ENCODE measurements at regions not wholly inside any gene's neighbourhood (a gene's known extent, or its start where the extent isn't known, plus 50 kb on each side); places are given as distances from the start of the nearest gene placed in this dataset.

DNA sequence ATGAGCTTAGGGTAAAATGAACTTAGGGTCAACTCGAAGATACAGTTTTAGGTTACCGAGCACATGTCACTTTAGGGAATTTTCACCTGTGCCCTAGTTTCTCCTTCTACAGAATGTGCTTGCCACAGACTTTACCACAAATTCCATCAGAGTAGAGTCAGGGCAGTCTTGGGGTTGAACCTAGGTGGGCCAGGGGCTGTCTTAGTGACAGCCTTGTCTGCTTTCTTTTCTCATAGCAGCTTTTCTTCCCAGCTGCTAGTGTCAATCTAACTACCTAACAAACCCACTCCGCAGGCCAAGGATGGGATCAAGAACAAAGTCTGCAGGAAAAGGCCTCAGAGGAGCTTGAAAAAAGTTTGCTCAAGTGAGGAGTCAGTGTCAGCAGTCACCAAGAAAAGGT is 458.1 kb upstream of the CDH18 start:
- no peak for DNase-seq (ENCODE audit: low read depth in 2 of 2)

DNA sequence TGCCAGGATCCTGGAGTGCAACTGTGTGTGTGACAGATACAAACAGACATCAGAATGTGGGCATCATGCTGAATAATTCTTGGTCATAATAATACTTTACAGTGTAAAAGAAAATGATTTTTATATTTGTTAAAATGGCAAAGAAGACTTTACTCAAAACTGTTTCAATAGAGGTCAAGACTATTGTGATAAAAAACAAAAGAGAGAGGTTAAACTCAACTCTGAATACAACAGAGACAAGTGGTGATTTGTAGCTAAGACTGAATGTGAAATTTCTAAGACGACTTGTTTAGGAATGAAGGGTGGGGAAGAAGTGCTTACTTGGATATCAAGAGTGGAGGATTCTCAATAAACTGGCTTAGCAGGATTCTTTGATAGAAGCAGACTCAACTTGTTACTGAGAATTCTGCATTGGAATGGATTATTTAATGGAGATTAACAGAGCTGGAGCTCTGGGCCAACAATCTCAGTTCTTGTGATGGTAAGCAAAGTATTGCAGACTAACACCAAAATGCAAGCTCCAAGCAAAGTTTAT is 457.4 kb upstream of the CDH18 start:
- DNase-seq (ENCODE audit: low read depth in 2 of 2) = no peak

DNA sequence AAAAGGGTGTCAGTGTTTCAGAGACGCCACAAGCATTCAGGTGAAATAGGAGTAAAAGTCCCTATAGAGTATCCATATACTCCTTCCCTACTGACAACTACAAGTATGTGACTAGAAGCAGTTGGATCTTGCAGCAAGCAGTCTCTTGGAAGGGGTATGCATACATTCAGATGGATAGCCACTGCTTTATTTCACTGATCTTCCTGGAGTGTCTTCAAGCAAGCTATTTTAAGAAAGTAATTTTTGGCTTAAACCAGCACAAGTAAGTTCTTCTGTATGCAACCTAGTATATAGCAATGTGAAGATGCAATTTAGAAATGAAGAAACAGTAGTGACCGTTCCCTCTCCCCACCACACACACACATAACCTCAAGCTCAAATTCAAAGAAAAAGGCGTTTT is 446.8 kb upstream of the CDH18 start:
- no peak for DNase-seq (ENCODE audit: low read depth in 2 of 2)

DNA sequence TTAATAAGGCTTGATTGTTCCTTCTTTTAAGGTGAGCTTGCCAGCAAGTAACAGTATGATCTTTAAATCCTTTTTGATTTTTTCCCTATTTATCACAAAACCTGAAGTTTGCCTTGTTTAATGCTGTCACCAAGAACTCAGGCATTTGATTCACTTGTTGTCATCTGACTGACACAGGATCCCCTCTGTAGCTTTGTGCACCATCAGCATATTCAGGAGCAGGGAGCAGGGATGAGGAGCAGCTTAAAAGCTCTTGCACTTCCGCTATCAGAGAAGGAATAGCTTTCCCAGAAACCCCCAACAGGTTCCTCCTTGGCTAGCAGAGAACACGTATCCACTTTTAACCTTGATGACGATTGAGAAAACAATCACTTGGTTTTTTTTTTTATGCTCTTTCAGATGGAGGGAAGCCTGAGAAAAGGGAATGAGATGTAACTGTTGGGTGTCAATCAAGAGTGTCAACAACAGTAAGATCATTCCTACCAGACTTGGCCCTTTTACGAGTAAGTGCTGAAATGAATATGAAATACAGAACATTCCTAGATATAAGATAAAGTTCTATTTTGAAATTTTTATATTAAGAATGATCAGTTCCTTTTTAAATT is 433.1 kb upstream of the CDH18 start:
- DNase-seq (ENCODE audit: low read depth in 2 of 2) = no peak

Measured in fibroblast of skin of left quadriceps (primary cell).